ENCODE measurements at regions not wholly inside any gene's neighbourhood (a gene's known extent, or its start where the extent isn't known, plus 50 kb on each side); places are given as distances from the start of the nearest gene placed in this dataset.

DNA sequence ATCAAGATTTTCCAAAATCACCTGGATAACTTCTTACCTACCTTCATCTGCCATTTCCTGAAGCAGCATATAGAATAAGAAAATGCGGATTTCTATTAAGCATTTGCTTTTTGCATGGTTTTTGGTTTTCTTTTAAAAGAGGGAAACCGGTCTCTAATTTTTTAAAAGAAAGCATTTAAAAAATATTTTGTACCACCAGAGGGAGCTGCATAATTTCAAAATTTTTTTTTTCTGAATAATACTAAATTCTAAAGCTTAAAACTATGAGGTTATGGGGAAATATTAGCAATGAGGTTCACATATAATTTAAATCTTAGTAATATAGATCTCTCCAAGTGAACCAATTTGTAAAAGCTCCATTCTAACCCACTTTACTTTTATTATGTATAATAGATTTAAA lies 137.7 kb upstream of the TENT5D start:
- no peak for DNase-seq (ENCODE audit: low spot score)
- TF ChIP-seq, protein P1, sequence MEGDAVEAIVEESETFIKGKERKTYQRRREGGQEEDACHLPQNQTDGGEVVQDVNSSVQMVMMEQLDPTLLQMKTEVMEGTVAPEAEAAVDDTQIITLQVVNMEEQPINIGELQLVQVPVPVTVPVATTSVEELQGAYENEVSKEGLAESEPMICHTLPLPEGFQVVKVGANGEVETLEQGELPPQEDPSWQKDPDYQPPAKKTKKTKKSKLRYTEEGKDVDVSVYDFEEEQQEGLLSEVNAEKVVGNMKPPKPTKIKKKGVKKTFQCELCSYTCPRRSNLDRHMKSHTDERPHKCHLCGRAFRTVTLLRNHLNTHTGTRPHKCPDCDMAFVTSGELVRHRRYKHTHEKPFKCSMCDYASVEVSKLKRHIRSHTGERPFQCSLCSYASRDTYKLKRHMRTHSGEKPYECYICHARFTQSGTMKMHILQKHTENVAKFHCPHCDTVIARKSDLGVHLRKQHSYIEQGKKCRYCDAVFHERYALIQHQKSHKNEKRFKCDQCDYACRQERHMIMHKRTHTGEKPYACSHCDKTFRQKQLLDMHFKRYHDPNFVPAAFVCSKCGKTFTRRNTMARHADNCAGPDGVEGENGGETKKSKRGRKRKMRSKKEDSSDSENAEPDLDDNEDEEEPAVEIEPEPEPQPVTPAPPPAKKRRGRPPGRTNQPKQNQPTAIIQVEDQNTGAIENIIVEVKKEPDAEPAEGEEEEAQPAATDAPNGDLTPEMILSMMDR (IDR thresholded peaks at IDR 0.05; ENCODE audit: borderline replicate concordance, control extremely low read depth, extremely low read depth, insufficient read depth, missing control alignments), result no peak
- in situ Hi-C loops (cut with MboI; ENCODE audit: low sequenced_read_pairs, unreplicated experiment), result no loop called here

- TF ChIP-seq, protein P1 (IDR thresholded peaks at IDR 0.05; ENCODE audit: borderline replicate concordance, control extremely low read depth, extremely low read depth, insufficient read depth, missing control alignments), result peak; percentile 38
- in situ Hi-C loops (cut with MboI; ENCODE audit: low sequenced_read_pairs, unreplicated experiment), result no loop called here
- DNase-seq (ENCODE audit: low spot score), result no peak
Observed at GRCh38 chrX:80285131-80285773, 135.0 kb upstream of the TENT5D start.

GRCh38 chrX:80290834-80291233 lies 129.4 kb upstream of the TENT5D start:
- in situ Hi-C loops (cut with MboI; ENCODE audit: low sequenced_read_pairs, unreplicated experiment), result no loop called here
- TF ChIP-seq, protein P1 (IDR thresholded peaks at IDR 0.05; ENCODE audit: borderline replicate concordance, control extremely low read depth, extremely low read depth, insufficient read depth, missing control alignments), result no peak
- DNase-seq (ENCODE audit: low spot score), result no peak

DNA sequence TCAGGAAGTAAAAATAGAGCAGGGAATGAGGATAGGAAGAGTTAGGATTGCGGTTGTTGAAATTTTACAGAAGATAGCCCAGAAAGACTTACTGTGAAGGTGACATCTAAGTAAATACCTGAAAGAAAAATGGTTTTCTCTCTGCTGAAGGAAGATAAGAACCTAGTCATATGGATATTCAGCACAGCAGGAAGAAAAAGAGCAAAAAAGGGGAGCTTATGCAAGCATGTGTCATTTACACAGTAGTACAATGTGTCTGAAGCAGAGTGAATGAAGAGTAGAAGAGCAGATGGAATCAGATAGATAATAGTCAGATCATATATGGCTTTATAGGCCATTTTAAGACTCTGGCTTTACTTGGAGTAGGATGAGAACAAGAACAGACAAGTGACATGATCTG lies 126.9 kb upstream of the TENT5D start:
- in situ Hi-C loops (cut with MboI; ENCODE audit: low sequenced_read_pairs, unreplicated experiment), result no loop called here
- DNase-seq (ENCODE audit: low spot score), result no peak
- TF ChIP-seq, protein P1 (IDR thresholded peaks at IDR 0.05; ENCODE audit: borderline replicate concordance, control extremely low read depth, extremely low read depth, insufficient read depth, missing control alignments), result no peak

DNA sequence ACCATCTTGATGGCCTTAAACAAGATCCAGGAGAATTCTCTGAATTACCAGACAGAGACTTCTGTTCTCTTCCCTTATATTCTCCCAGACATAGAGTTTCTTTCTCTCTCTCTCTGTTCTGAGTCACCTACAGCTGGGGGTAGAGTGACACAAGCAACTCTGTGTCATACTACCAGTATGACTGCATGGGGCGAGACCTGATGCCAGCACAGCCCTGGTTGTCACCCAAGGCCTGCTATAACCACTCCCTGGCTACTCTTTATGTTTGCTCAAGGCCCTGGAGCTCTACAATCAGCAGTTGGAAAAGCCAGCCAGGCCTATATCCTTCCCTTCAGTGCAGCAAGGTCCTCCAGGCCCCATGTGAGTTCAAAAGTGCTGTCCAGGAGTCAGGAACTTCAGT lies 114.2 kb upstream of the TENT5D start:
- in situ Hi-C loops (cut with MboI; ENCODE audit: low sequenced_read_pairs, unreplicated experiment), result no loop called here
- no peak for DNase-seq (ENCODE audit: low spot score)
- TF ChIP-seq, protein P1 (IDR thresholded peaks at IDR 0.05; ENCODE audit: borderline replicate concordance, control extremely low read depth, extremely low read depth, insufficient read depth, missing control alignments), result no peak

- TF ChIP-seq, protein P1 (IDR thresholded peaks at IDR 0.05; ENCODE audit: borderline replicate concordance, control extremely low read depth, extremely low read depth, insufficient read depth, missing control alignments), result no peak
- DNase-seq (ENCODE audit: low spot score), result no peak
- in situ Hi-C loops (cut with MboI; ENCODE audit: low sequenced_read_pairs, unreplicated experiment), result no loop called here
Observed at GRCh38 chrX:80312448-80312847, 107.8 kb upstream of the TENT5D start.
